AG10803 (cell line): ENCODE measurements at regions not wholly inside any gene's neighbourhood (a gene's known extent, or its start where the extent isn't known, plus 50 kb on each side); places are given as distances from the start of the nearest gene placed in this dataset.

ENCODE experiments used
- DNase-seq: peaks from one replicate; pipeline ENCODE4 v3.0.0; 2010; ENCODE audit warnings: low read depth
- H3K4me3 ChIP-seq: 2 replicates; pipeline ENCODE4 v1.5.1; 2011; ENCODE audit warnings: mild to moderate bottlenecking, low read length, control low read depth
- CTCF ChIP-seq: conservative IDR thresholded peaks from 2 replicates; pipeline ENCODE4 v1.5.1; 2011; ENCODE audit warnings: mild to moderate bottlenecking, low read length, control low read depth, inconsistent platforms

- no peak overlapping the region for H3K4me3 ChIP-seq
- no peak for TF ChIP-seq CTCF
- peak; percentile 54 for DNase-seq
These were observed 67.9 kb upstream of the COL13A1 start for GRCh38 chr10:69733791-69734261.

- DNase-seq: no peak
- H3K4me3 ChIP-seq: no peak overlapping the region
- no peak for TF ChIP-seq CTCF
These were observed 67.3 kb upstream of the COL13A1 start for GRCh38 chr10:69734416-69734796.

- H3K4me3 ChIP-seq: no peak overlapping the region
- DNase-seq: no peak
- no peak for TF ChIP-seq CTCF
These were observed 66.8 kb upstream of the COL13A1 start for GRCh38 chr10:69734797-69735468.

- H3K4me3 ChIP-seq: no peak overlapping the region
- TF ChIP-seq CTCF: no peak
- DNase-seq: no peak
These were observed 64.6 kb upstream of the COL13A1 start for GRCh38 chr10:69736886-69737641.

- H3K4me3 ChIP-seq: no peak overlapping the region
- no peak for TF ChIP-seq CTCF
- no peak for DNase-seq
These were observed 63.6 kb upstream of the COL13A1 start for GRCh38 chr10:69738071-69738470.

- no peak for DNase-seq
- H3K4me3 ChIP-seq: no peak overlapping the region
- no peak for TF ChIP-seq CTCF
These were observed 62.8 kb upstream of the COL13A1 start for GRCh38 chr10:69738858-69739435.

GRCh38 chr10:69739634-69740033, 62.1 kb upstream of the COL13A1 start:
- H3K4me3 ChIP-seq: no peak overlapping the region
- no peak for TF ChIP-seq CTCF
- DNase-seq: no peak
